Prostate gland (tissue), 2 donors: ENCODE measurements at regions not wholly inside any gene's neighbourhood (a gene's known extent, or its start where the extent isn't known, plus 50 kb on each side); places are given as distances from the start of the nearest gene placed in this dataset.

ENCODE experiments used
- DNase-seq: peaks from one replicate; pipeline ENCODE4 v3.0.0-alpha.2; 2019; ENCODE audit warnings: low spot score
- H3K27ac ChIP-seq, 2 donors: fragments of 200-600 bp; sonication (generic); 2 replicates each; pipeline ENCODE4 v1.5.1; 2017 to 2019
- H3K27me3 ChIP-seq: fragments of 200-600 bp; sonication (generic); replicated peaks from 2 replicates; pipeline ENCODE4 v1.5.1; 2019; ENCODE audit not compliant: insufficient read depth
- H3K36me3 ChIP-seq, 2 donors: fragments of 200-600 bp; sonication (generic); 1 replicate in 1 of 2; 2 replicates in 1 of 2; pipeline versions ENCODE4 v1.5.1 to v1.8.1; 2017 to 2019
- H3K4me1 ChIP-seq: fragments of 200-600 bp; sonication (generic); replicated peaks from 2 replicates; pipeline ENCODE4 v1.5.1; 2019
- H3K4me3 ChIP-seq, 2 donors: fragments of 200-600 bp; sonication (generic); 2 replicates each; pipeline ENCODE4 v1.5.1; 2017 to 2019
- H3K9me3 ChIP-seq: fragments of 200-600 bp; sonication (generic); 2 replicates; pipeline ENCODE4 v1.5.1; 2017
- POLR2A ChIP-seq: fragments of 450-650 bp; IDR thresholded peaks from one replicate; pipeline ENCODE4 v1.6.1; 2016; ENCODE audit warnings: antibody characterized with exemption, mild to moderate bottlenecking
- POLR2AphosphoS5 ChIP-seq: sonication (generic); formaldehyde crosslinking; IDR thresholded peaks from one replicate; pipeline ENCODE4 v1.6.1; 2017; ENCODE audit warnings: antibody characterized with exemption
- WGBS: methylation state at CpG from one replicate; pipeline ENCODE4 v1.1.5; 2018; 5-methylcytosine and 5-hydroxymethylcytosine counted together
- intact Hi-C: fragments of 100-400 bp; cut with DNase I; formaldehyde crosslinking; loops from one replicate; pipeline ENCODE4 v1.14.2; 2022
- TF ChIP-seq, protein P1 (sequence below), 4 experiments: fragments of 200-600 bp in 2 of 4; fragments of 450-650 bp in 2 of 4; sonication (generic) in 2 of 4; IDR thresholded peaks; 1 replicate in 3 of 4; 2 replicates in 1 of 4; pipeline ENCODE4 v1.5.1; 2016 to 2019; ENCODE audit warnings: antibody characterized with exemption in 4 of 4, mild to moderate bottlenecking in 2 of 4, moderate library complexity in 2 of 4

DNA sequence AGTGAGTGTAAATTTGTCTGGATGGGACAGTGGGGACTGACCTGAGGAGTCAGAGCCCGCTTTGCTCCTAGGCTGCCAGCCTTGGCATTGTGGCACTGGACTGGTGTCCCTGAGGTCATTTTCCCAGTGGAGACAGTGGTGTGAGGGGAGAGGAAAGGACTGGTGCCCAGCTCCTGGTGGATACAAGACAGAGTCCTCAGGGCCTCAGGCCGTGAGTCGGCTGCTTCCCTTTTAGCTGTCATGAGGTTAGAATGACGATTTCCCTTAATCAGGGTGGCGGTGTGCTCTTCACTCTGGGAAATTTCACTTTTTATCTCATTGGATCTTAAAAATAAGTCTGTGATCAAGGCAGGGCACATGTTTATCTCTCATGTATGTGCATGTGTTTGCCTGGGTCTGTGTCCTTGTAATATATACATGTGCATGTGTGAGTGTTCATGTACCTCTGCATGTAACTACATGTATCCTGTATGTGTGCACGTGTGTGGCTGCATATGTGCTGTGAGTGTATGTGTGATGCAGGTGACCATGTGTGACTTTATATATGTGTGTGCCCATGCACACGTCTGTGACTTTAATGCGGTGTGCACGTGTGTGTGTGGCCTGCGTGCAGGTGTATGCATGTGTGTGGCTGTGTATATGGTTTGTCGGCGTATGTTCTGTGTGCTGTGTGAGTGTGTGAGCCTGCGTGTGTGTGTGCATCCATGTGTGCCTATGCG lies 55.7 kb downstream of the GLI2 start:
- intact Hi-C loops: no loop called here
- Histone ChIP-seq H3K27ac (no peak overlapping the region), H3K4me3 (no peak overlapping the region), H3K27me3 (no peaks in the 10 kb centered on the region), H3K4me1 (no peaks in the 10 kb centered on the region), H3K36me3 (no peaks in the 10 kb centered on the region), H3K9me3 (no peaks in the 10 kb centered on the region)
- WGBS: 90% methylated on average over 14 of the region's 14 CpGs
- DNase-seq: no peak
- TF ChIP-seq, protein P1, sequence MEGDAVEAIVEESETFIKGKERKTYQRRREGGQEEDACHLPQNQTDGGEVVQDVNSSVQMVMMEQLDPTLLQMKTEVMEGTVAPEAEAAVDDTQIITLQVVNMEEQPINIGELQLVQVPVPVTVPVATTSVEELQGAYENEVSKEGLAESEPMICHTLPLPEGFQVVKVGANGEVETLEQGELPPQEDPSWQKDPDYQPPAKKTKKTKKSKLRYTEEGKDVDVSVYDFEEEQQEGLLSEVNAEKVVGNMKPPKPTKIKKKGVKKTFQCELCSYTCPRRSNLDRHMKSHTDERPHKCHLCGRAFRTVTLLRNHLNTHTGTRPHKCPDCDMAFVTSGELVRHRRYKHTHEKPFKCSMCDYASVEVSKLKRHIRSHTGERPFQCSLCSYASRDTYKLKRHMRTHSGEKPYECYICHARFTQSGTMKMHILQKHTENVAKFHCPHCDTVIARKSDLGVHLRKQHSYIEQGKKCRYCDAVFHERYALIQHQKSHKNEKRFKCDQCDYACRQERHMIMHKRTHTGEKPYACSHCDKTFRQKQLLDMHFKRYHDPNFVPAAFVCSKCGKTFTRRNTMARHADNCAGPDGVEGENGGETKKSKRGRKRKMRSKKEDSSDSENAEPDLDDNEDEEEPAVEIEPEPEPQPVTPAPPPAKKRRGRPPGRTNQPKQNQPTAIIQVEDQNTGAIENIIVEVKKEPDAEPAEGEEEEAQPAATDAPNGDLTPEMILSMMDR (IDR thresholded peaks at IDR 0.05): no peak
- TF ChIP-seq POLR2AphosphoS5: no peak
- no peak for TF ChIP-seq POLR2A

DNA sequence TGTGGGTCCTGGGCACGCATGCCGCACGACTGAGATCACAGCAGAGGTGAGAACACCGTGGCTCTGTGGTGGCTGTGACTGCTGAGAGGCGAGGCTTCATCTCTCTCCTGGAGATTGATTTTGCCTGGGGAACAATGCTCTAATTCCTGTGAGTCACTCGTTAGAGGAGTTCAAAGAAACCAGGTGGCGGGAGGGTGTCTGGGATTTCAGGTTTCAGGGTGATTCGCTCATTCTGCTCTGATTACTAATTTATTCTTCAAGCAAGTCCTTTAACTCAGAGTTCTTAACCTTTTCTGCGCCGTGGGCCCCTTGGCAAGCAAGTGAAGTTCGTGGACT lies 56.3 kb downstream of the GLI2 start:
- no peak for TF ChIP-seq POLR2A
- TF ChIP-seq POLR2AphosphoS5: no peak
- TF ChIP-seq, protein P1 (IDR thresholded peaks at IDR 0.05): no peak
- intact Hi-C loops: no loop called here
- H3K27ac ChIP-seq: no peak overlapping the region
- no peaks in the 10 kb centered on the region for H3K9me3 ChIP-seq
- WGBS: 61% methylated on average over 11 of the region's 11 CpGs
- H3K27me3 ChIP-seq: no peaks in the 10 kb centered on the region
- no peak for DNase-seq
- H3K4me3 ChIP-seq: no peak overlapping the region
- H3K36me3 ChIP-seq: no peaks in the 10 kb centered on the region
- no peaks in the 10 kb centered on the region for H3K4me1 ChIP-seq

DNA sequence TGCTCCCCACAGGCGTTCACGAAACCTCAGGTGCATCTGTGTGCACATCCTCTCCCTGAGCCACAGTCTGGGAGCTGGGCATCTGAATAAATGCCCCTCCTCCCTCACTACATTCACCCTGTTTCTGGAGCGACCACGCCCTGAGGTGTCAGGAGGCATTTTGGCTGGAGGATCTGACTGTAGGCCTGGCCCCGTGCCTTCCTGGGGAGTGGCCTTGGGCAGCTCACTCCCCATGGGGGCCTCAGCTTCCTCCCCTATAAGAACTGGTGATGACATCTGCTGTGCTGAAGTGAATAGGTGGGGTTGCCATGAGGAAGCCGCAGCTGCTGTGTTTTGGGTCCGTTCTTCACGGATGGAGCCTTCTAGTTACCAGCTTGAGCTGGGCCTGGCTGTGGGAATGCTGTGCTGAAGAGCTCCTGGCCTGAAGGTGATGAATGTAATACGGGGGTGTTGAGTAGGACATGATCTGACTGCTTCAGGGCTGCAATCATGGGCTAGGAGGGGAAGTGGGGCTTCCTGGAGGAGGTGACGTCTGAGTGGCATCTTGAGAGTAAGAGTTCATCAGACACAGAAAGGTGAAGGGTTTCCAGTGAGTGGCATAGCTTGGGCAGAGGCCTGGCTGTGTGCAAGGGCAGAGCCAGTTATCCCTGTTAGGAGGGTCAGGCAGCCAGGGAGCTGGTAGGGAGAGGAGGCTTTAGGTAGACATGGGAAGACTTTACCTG lies 58.2 kb downstream of the GLI2 start:
- Histone ChIP-seq H3K36me3 (no peaks in the 10 kb centered on the region), H3K27me3 (no peaks in the 10 kb centered on the region), H3K4me1 (no peaks in the 10 kb centered on the region), H3K27ac (no peak overlapping the region), H3K9me3 (no peaks in the 10 kb centered on the region), H3K4me3 (no peak overlapping the region)
- TF ChIP-seq POLR2A (no peak), POLR2AphosphoS5 (no peak)
- TF ChIP-seq, protein P1 (IDR thresholded peaks at IDR 0.05): no peak
- WGBS: 83% methylated on average over 10 of the region's 10 CpGs
- no peak for DNase-seq
- intact Hi-C loops: no loop called here

DNA sequence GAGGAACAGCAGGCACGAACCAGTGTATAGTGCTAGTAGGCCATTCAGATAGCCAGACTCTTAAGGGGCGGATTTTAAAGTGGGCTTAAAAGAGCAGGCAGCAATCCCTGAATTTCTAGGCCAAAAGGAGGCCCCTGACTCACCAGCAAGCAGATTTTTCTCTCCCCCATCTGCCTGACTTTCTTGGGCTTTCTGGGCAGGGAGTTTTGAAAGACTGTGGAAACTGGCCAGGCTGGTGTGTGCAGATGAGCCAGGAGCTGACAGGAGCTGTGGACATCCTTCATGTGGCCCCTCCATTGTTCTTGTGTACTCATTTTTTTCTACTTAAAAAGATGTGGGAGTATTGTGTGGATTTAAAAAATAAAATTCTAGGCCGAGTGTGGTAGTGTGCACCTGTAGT lies 59.0 kb downstream of the GLI2 start:
- DNase-seq: no peak
- intact Hi-C loops: loop anchor here (5.0 kb wide), 1 partner anchor 57 kb away; the partner anchor contains the start of gene GLI2
- TF ChIP-seq POLR2AphosphoS5: no peak
- TF ChIP-seq, protein P1 (IDR thresholded peaks at IDR 0.05): no peak
- no peak for TF ChIP-seq POLR2A
- Histone ChIP-seq H3K9me3 (no peaks in the 10 kb centered on the region), H3K27ac (no peak overlapping the region), H3K4me3 (no peak overlapping the region), H3K4me1 (no peaks in the 10 kb centered on the region), H3K27me3 (no peaks in the 10 kb centered on the region), H3K36me3 (no peaks in the 10 kb centered on the region)
- 70% methylated on average over 3 of the region's 3 CpGs for WGBS

DNA sequence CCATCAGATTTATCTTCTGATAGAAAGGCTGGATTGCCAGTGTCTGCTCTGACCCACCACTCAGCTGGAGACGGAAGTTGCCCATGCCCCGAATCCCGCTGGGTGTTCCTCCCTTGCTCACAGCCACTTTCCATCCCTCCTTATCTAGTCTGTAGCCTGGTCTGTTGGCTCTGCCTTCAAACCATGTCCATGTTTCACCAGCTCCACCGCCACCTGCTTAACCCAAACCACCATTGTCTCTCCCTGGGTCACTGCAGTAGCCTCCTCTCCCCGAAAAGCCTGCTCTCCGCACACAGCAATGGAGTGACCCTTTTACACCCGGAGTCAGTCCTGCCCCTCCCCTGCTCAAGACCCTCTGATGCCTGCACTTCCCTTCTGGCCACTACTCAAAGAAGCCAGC lies 60.4 kb downstream of the GLI2 start:
- no peaks in the 10 kb centered on the region for H3K36me3 ChIP-seq
- no peak for TF ChIP-seq POLR2AphosphoS5
- H3K4me1 ChIP-seq: no peaks in the 10 kb centered on the region
- no peaks in the 10 kb centered on the region for H3K27me3 ChIP-seq
- no peak overlapping the region for H3K27ac ChIP-seq
- H3K9me3 ChIP-seq: no peaks in the 10 kb centered on the region
- no peak for DNase-seq
- intact Hi-C loops: loop anchor here (5.0 kb wide), 1 partner anchor 59 kb away; the partner anchor contains the start of gene GLI2
- WGBS: 94% methylated on average over 7 of the region's 7 CpGs
- H3K4me3 ChIP-seq: no peak overlapping the region
